H1 (cell line): ENCODE measurements at regions not wholly inside any gene's neighbourhood (a gene's known extent, or its start where the extent isn't known, plus 50 kb on each side); places are given as distances from the start of the nearest gene placed in this dataset.

Experiments
- CTCF ChIA-PET: fragments of 300-600 bp; sonication (Branson Sonifier 250); formaldehyde crosslinking; loops from one replicate; lab custom pipeline; 2021; ENCODE audit not compliant: partially characterized antibody; lab: Charles Lee
- POLR2A ChIA-PET: fragments of 300-600 bp; sonication (Branson Sonifier 250); formaldehyde crosslinking; loops from one replicate; lab custom pipeline; 2021; ENCODE audit warnings: inconsistent platforms; ENCODE audit not compliant: partially characterized antibody; lab: Charles Lee
- DNase-seq, 2 experiments: peaks; one replicate each; pipeline versions ENCODE4 v3.0.0 to v3.0.0-alpha.2; 2010 to 2022; ENCODE audit warnings: low spot score in 2 of 2, low read depth in 1 of 2, mixed read lengths in 1 of 2
- FAIRE-seq: peaks from 2 replicates; lab custom pipeline; 2011; peaks lifted over from hg19 to GRCh38; lab: Jason Lieb, UNC
- H2AFZ ChIP-seq: 2 replicates; pipeline ENCODE4 v1.8.1; 2012; ENCODE audit warnings: low read length, inconsistent platforms
- H2AK5ac ChIP-seq: 2 replicates; pipeline ENCODE4 v1.6.1; 2013; ENCODE audit warnings: low read depth, low read length
- H2BK120ac ChIP-seq: replicated peaks from 2 replicates; pipeline ENCODE3; 2013; ENCODE audit warnings: low read depth, low read length, inconsistent platforms
- H2BK12ac ChIP-seq: 2 replicates; pipeline ENCODE4 v1.6.1; 2013; ENCODE audit warnings: low read depth, low read length
- H2BK15ac ChIP-seq: 2 replicates; pipeline ENCODE4 v1.6.1; 2013; ENCODE audit warnings: low read length
- H2BK20ac ChIP-seq: 2 replicates; pipeline ENCODE4 v1.6.1; 2013; ENCODE audit warnings: low read length
- H2BK5ac ChIP-seq: 2 replicates; pipeline ENCODE4 v1.6.1; 2013; ENCODE audit warnings: low read depth, low read length
- H3K14ac ChIP-seq: 2 replicates; pipeline ENCODE4 v1.6.1; 2013; ENCODE audit warnings: inconsistent platforms; ENCODE audit not compliant: insufficient read length
- H3K18ac ChIP-seq: 2 replicates; pipeline ENCODE4 v1.6.1; 2013; ENCODE audit warnings: low read length; ENCODE audit errors: extremely low read depth
- H3K23ac ChIP-seq: 2 replicates; pipeline ENCODE4 v1.6.1; 2013; ENCODE audit warnings: inconsistent platforms; ENCODE audit not compliant: insufficient read length
- H3K23me2 ChIP-seq: 2 replicates; pipeline ENCODE4 v1.6.1; 2013; ENCODE audit warnings: low read depth, low read length
- H3K27ac ChIP-seq: 2 replicates; pipeline ENCODE4 v1.6.1; 2011; ENCODE audit warnings: low read depth, low read length, inconsistent platforms
- H3K27me3 ChIP-seq, 4 experiments: replicated peaks in 1 of 4; 1 replicate in 1 of 4; 2 replicates in 3 of 4; pipeline versions ENCODE4 v1.6.1 to v1.8.1; 2011 to 2013; ENCODE audit warnings: low read length in 3 of 4, mild to moderate bottlenecking in 3 of 4, inconsistent platforms in 2 of 4, mixed read lengths in 2 of 4, moderate library complexity in 1 of 4; ENCODE audit not compliant: control insufficient read depth in 3 of 4, insufficient read depth in 3 of 4; ENCODE audit errors: extremely low read depth in 1 of 4
- H3K36me3 ChIP-seq, 4 experiments: 2 replicates each; pipeline versions ENCODE4 v1.6.1 to v1.8.1; 2011 to 2013; ENCODE audit warnings: mild to moderate bottlenecking in 4 of 4, low read length in 3 of 4, moderate library complexity in 2 of 4, control low read depth in 1 of 4, inconsistent platforms in 1 of 4; ENCODE audit not compliant: insufficient read depth in 4 of 4, control insufficient read depth in 2 of 4
- H3K4ac ChIP-seq: replicated peaks from 2 replicates; pipeline ENCODE3; 2013; ENCODE audit warnings: low read length, low read depth, mixed read lengths, inconsistent platforms; ENCODE audit not compliant: insufficient read length
- H3K4me1 ChIP-seq, 4 experiments: replicated peaks in 1 of 4; 1 replicate in 1 of 4; 2 replicates in 3 of 4; pipeline versions ENCODE4 v1.6.1 to v1.8.1; 2011 to 2013; ENCODE audit warnings: low read length in 3 of 4, inconsistent platforms in 2 of 4, mixed read lengths in 1 of 4; ENCODE audit not compliant: insufficient read depth in 4 of 4, control insufficient read depth in 3 of 4
- H3K4me2 ChIP-seq, 2 experiments: 2 replicates each; pipeline versions ENCODE4 v1.6.1 to v1.8.1; 2011 to 2013; ENCODE audit warnings: low read depth in 2 of 2, low read length in 2 of 2, control low read depth in 1 of 2, inconsistent platforms in 1 of 2, mild to moderate bottlenecking in 1 of 2; ENCODE audit not compliant: insufficient read depth in 1 of 2
- H3K4me3 ChIP-seq, 4 experiments: fragments of 200-600, 300-600 bp in 1 of 4; sonication (generic), shearing (Covaris generic), sonication (Bioruptor Twin) in 1 of 4; 2 replicates each; pipeline versions ENCODE4 v1.5.1 to v1.8.1; 2011 to 2016; ENCODE audit warnings: low read length in 4 of 4, low read depth in 3 of 4, control low read depth in 2 of 4, inconsistent platforms in 2 of 4, mild to moderate bottlenecking in 2 of 4, mixed read lengths in 1 of 4, moderate library complexity in 1 of 4; ENCODE audit not compliant: insufficient read depth in 2 of 4; ENCODE audit errors: extremely low read depth in 1 of 4
- H3K56ac ChIP-seq: replicated peaks from 2 replicates; pipeline ENCODE3; 2013; ENCODE audit warnings: low read depth, mild to moderate bottlenecking, mixed read lengths, low read length, inconsistent platforms; ENCODE audit not compliant: insufficient read length
- H3K79me1 ChIP-seq: 2 replicates; pipeline ENCODE4 v1.6.1; 2013; ENCODE audit warnings: low read depth, low read length, control low read depth
- H3K79me2 ChIP-seq, 2 experiments: 2 replicates each; pipeline versions ENCODE4 v1.6.1 to v1.8.1; 2012 to 2013; ENCODE audit warnings: low read length in 2 of 2, mild to moderate bottlenecking in 2 of 2, inconsistent platforms in 1 of 2; ENCODE audit not compliant: insufficient read depth in 2 of 2, control insufficient read depth in 1 of 2
- H3K9ac ChIP-seq, 4 experiments: replicated peaks in 1 of 4; 1 replicate in 1 of 4; 2 replicates in 3 of 4; pipeline versions ENCODE4 v1.6.1 to v1.8.1; 2011 to 2013; ENCODE audit warnings: low read depth in 3 of 4, low read length in 3 of 4, control low read depth in 2 of 4, mild to moderate bottlenecking in 2 of 4, moderate library complexity in 2 of 4, inconsistent platforms in 1 of 4; ENCODE audit errors: extremely low read depth in 1 of 4
- H3K9me3 ChIP-seq, 2 experiments: 2 replicates each; pipeline versions ENCODE4 v1.6.1 to v1.8.1; 2012 to 2013; ENCODE audit warnings: mild to moderate bottlenecking in 2 of 2, moderate library complexity in 2 of 2, control low read depth in 1 of 2, inconsistent platforms in 1 of 2, low read depth in 1 of 2, low read length in 1 of 2, mixed read lengths in 1 of 2; ENCODE audit not compliant: insufficient read depth in 2 of 2
- H4K20me1 ChIP-seq, 2 experiments: replicated peaks in 1 of 2; 2 replicates each; pipeline versions ENCODE3 to v1.8.1; 2011 to 2013; ENCODE audit warnings: inconsistent platforms in 2 of 2, low read length in 2 of 2, mild to moderate bottlenecking in 1 of 2; ENCODE audit not compliant: insufficient read depth in 2 of 2, control insufficient read depth in 1 of 2
- H4K5ac ChIP-seq: 2 replicates; pipeline ENCODE4 v1.6.1; 2013; ENCODE audit warnings: low read length, low read depth, mixed read lengths, inconsistent platforms; ENCODE audit not compliant: insufficient read length
- H4K8ac ChIP-seq: 2 replicates; pipeline ENCODE4 v1.8.0; 2013; ENCODE audit warnings: mild to moderate bottlenecking, moderate library complexity, low read length, inconsistent platforms; ENCODE audit not compliant: insufficient read depth; ENCODE audit errors: extremely low read depth
- H4K91ac ChIP-seq: replicated peaks from 2 replicates; pipeline ENCODE3; 2013; ENCODE audit warnings: low read length, mixed read lengths, inconsistent platforms; ENCODE audit not compliant: insufficient read length
- BCL11A ChIP-seq, 2 experiments: IDR thresholded peaks; one replicate each; pipeline ENCODE4 v1.6.1; 2011; ENCODE audit warnings: low read depth in 2 of 2, low read length in 2 of 2, mild to moderate bottlenecking in 2 of 2
- CBX5 ChIP-seq: fragments of 300-800, 300-1000 bp; sonication (generic); IDR thresholded peaks from 2 replicates; pipeline ENCODE4 v1.7.1; 2016; ENCODE audit warnings: antibody characterized with exemption, low read length, low read depth
- CBX8 ChIP-seq: fragments of 300-800, 300-1000 bp; sonication (generic); IDR thresholded peaks from 2 replicates; pipeline ENCODE4 v1.7.1; 2016; ENCODE audit warnings: low read depth, low read length, borderline replicate concordance
- EGR1 ChIP-seq: IDR thresholded peaks from 2 replicates; pipeline ENCODE4 v1.6.1; 2011; ENCODE audit warnings: low read depth, low read length, borderline replicate concordance
- EP300 ChIP-seq, 2 experiments: IDR thresholded peaks; 1 replicate in 1 of 2; 2 replicates in 1 of 2; pipeline ENCODE4 v1.6.1; 2011 to 2012; ENCODE audit warnings: low read depth in 2 of 2, low read length in 2 of 2, mild to moderate bottlenecking in 2 of 2, borderline replicate concordance in 1 of 2, inconsistent platforms in 1 of 2, moderate library complexity in 1 of 2
- FOSL1 ChIP-seq: IDR thresholded peaks from 2 replicates; pipeline ENCODE4 v1.6.1; 2011; ENCODE audit warnings: mild to moderate bottlenecking, low read depth, low read length, moderate library complexity; ENCODE audit not compliant: insufficient read depth
- GABPA ChIP-seq: IDR thresholded peaks from 2 replicates; pipeline ENCODE4 v1.6.1; 2011; ENCODE audit warnings: mild to moderate bottlenecking, low read length, moderate library complexity, borderline replicate concordance; ENCODE audit not compliant: insufficient read depth
- HDAC6 ChIP-seq: IDR thresholded peaks from one replicate; pipeline ENCODE4 v1.7.1; 2012; ENCODE audit warnings: low read depth, mild to moderate bottlenecking, inconsistent platforms, low read length, moderate library complexity
- KDM4A ChIP-seq: IDR thresholded peaks from one replicate; pipeline ENCODE4 v1.7.1; 2012; ENCODE audit warnings: low read depth, mild to moderate bottlenecking, moderate library complexity, low read length, inconsistent platforms; ENCODE audit not compliant: severe bottlenecking
- PHF8 ChIP-seq: fragments of 200-600 bp; sonication (generic); conservative IDR thresholded peaks from 2 replicates; pipeline ENCODE4 v1.7.1; 2012; ENCODE audit warnings: low read depth, mild to moderate bottlenecking, inconsistent platforms, low read length, moderate library complexity
- SIN3A ChIP-seq, 2 experiments: IDR thresholded peaks in 1 of 2; conservative IDR thresholded peaks in 1 of 2; 2 replicates each; pipeline ENCODE4 v1.6.1; 2011 to 2012; ENCODE audit warnings: low read length in 2 of 2, improper control_type of control experiment in 1 of 2, low read depth in 1 of 2, mild to moderate bottlenecking in 1 of 2
- SIX5 ChIP-seq: IDR thresholded peaks from 2 replicates; pipeline ENCODE4 v1.6.1; 2011; ENCODE audit warnings: mild to moderate bottlenecking, low read depth, low read length
- TAF1 ChIP-seq: IDR thresholded peaks from 2 replicates; pipeline ENCODE4 v1.6.1; 2011; ENCODE audit warnings: mild to moderate bottlenecking, low read depth, low read length
- TAF7 ChIP-seq: optimal IDR thresholded peaks from 2 replicates; pipeline ENCODE3; 2011; ENCODE audit warnings: low read depth, mild to moderate bottlenecking, inconsistent platforms, low read length, moderate library complexity, borderline replicate concordance
- WGBS, 2 experiments: shearing (Covaris generic) in 1 of 2; methylation state at CpG; one replicate each; pipeline versions ENCODE4 v1.1.6 to v1.1.7; 2013 to 2015; ENCODE audit warnings: low lambda C conversion rate in 2 of 2, mixed read lengths in 2 of 2, inconsistent platforms in 1 of 2, low coverage in 1 of 2, missing lambda C conversion rate in 1 of 2; ENCODE audit not compliant: insufficient replicate concordance in 2 of 2, insufficient coverage in 1 of 2, insufficient read length in 1 of 2; ENCODE audit errors: extremely low coverage in 1 of 2, missing lambda C conversion rate in 1 of 2; 5-methylcytosine and 5-hydroxymethylcytosine counted together
- TF ChIP-seq, protein P1 (sequence below): IDR thresholded peaks from 2 replicates; pipeline ENCODE4 v1.6.1; 2012; ENCODE audit warnings: inconsistent platforms

GRCh38 chr5:87733897-87734296 lies 321.2 kb upstream of the CCNH start:
- Histone ChIP-seq H3K9ac (no peak overlapping the region), H3K4ac (no peak overlapping the region), H2AK5ac (no peak overlapping the region), H3K9me3 (no peaks in the 10 kb centered on the region), H2BK12ac (no peak overlapping the region), H3K27me3 (no peaks in the 10 kb centered on the region), H3K79me1 (no peaks in the 10 kb centered on the region), H3K23ac (no peak overlapping the region), H3K4me3 (no peak overlapping the region), H2BK5ac (no peak overlapping the region), H3K23me2 (no peaks in the 10 kb centered on the region), H2BK15ac (no peak overlapping the region), H3K14ac (no peak overlapping the region), H4K8ac (no peak overlapping the region), H3K36me3 (no peaks in the 10 kb centered on the region), H2AFZ (no peak overlapping the region), H4K91ac (no peak overlapping the region), H3K4me1 (no peaks in the 10 kb centered on the region), H3K79me2 (no peaks in the 10 kb centered on the region), H4K5ac (no peak overlapping the region), H3K27ac (no peak overlapping the region), H3K4me2 (no peak overlapping the region), H3K18ac (no peak overlapping the region), H2BK120ac (no peak overlapping the region), H3K56ac (no peak overlapping the region), H2BK20ac (no peak overlapping the region), H4K20me1 (no peaks in the 10 kb centered on the region)
- DNase-seq (no peak), FAIRE-seq (no peak)
- 92% methylated on average over 3 of the region's 3 CpGs; no CpG with 5 or more reads in 1 of the 2 experiments for WGBS, 2 experiments
- ChIA-PET POLR2A (no interaction called here), CTCF (no interaction called here)
- TF ChIP-seq CBX5 (no peak), FOSL1 (no peak), PHF8 (no peak), HDAC6 (no peak), TAF1 (no peak), TAF7 (no peak), SIN3A (conservative IDR thresholded peaks at IDR 0.05 in 1 of 2, IDR thresholded peaks at IDR 0.05 in 1 of 2; ENCODE audit: low read depth in 1 of 2, low read length in 2 of 2) (no peak), KDM4A (no peak), BCL11A (IDR thresholded peaks at IDR 0.05; ENCODE audit: low read depth in 2 of 2, low read length in 2 of 2) (no peak), GABPA (no peak), EP300 (IDR thresholded peaks at IDR 0.05; ENCODE audit: borderline replicate concordance in 1 of 2, low read depth in 2 of 2, low read length in 2 of 2) (no peak), SIX5 (no peak), EGR1 (no peak), CBX8 (no peak)
- TF ChIP-seq, protein P1, sequence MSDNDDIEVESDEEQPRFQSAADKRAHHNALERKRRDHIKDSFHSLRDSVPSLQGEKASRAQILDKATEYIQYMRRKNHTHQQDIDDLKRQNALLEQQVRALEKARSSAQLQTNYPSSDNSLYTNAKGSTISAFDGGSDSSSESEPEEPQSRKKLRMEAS = no peak
